GM23338 (cell line): ENCODE measurements at regions not wholly inside any gene's neighbourhood (a gene's known extent, or its start where the extent isn't known, plus 50 kb on each side); places are given as distances from the start of the nearest gene placed in this dataset.
A peak's percentile ranks its signal among the peaks of the same experiment; 100 is the strongest.

Experiments used
- ATAC-seq: fragments of 200-7000 bp; cut with Tn5 transposase; 3 replicates; pipeline ENCODE4 v1.9.1; 2020
- DNase-seq: peaks from one replicate; pipeline ENCODE4 v3.0.0-alpha.2; 2015; ENCODE audit warnings: low spot score
- H2AFZ ChIP-seq: fragments of 200-600 bp; sonication (generic); 2 replicates; pipeline ENCODE4 v1.8.0; 2016; ENCODE audit warnings: antibody characterized with exemption, mild to moderate bottlenecking, moderate library complexity
- H3F3A ChIP-seq: fragments of 200-600 bp; sonication (generic); replicated peaks from 2 replicates; pipeline ENCODE4 v1.8.0; 2017; ENCODE audit warnings: antibody characterized with exemption, mixed run types, low read depth
- H3K27ac ChIP-seq: fragments of 200-600 bp; sonication (generic); 2 replicates; pipeline ENCODE4 v1.6.1; 2016; ENCODE audit warnings: low read depth
- H3K27me3 ChIP-seq: fragments of 200-600 bp; sonication (generic); 2 replicates; pipeline ENCODE4 v1.8.0; 2016; ENCODE audit warnings: mild to moderate bottlenecking, mixed run types, moderate library complexity; ENCODE audit not compliant: insufficient read depth
- H3K36me3 ChIP-seq: fragments of 200-600 bp; sonication (generic); 2 replicates; pipeline ENCODE4 v1.8.0; 2016; ENCODE audit warnings: mild to moderate bottlenecking; ENCODE audit not compliant: insufficient read depth
- H3K4me1 ChIP-seq: fragments of 200-600 bp; sonication (generic); 2 replicates; pipeline ENCODE4 v1.8.0; 2016; ENCODE audit warnings: mild to moderate bottlenecking, moderate library complexity; ENCODE audit not compliant: insufficient read depth
- H3K4me2 ChIP-seq: fragments of 200-600 bp; sonication (generic); 2 replicates; pipeline ENCODE4 v1.7.1; 2017; ENCODE audit warnings: mixed run types
- H3K4me3 ChIP-seq: fragments of 200-600 bp; sonication (generic); 2 replicates; pipeline ENCODE4 v1.6.1; 2016; ENCODE audit warnings: mixed run types
- H3K79me2 ChIP-seq: fragments of 200-600 bp; sonication (generic); replicated peaks from 2 replicates; pipeline ENCODE4 v1.8.0; 2017; ENCODE audit warnings: mild to moderate bottlenecking; ENCODE audit not compliant: insufficient read depth
- H3K9me2 ChIP-seq: fragments of 200-600 bp; sonication (generic); 2 replicates; pipeline ENCODE4 v1.8.0; 2017; ENCODE audit not compliant: insufficient read depth
- H4K20me1 ChIP-seq: fragments of 200-600 bp; sonication (generic); replicated peaks from 2 replicates; pipeline ENCODE4 v1.8.0; 2017; ENCODE audit warnings: mild to moderate bottlenecking; ENCODE audit not compliant: insufficient read depth
- H3K27ac Mint-ChIP-seq: 2 replicates; pipeline ENCODE4 v1.8.0; 2020; ENCODE audit warnings: inconsistent platforms, mild to moderate bottlenecking, moderate library complexity, mixed read lengths
- H3K27me3 Mint-ChIP-seq: 3 replicates; pipeline ENCODE4 v1.8.0; 2022; ENCODE audit warnings: low read depth, mild to moderate bottlenecking, moderate library complexity, mixed read lengths, inconsistent platforms; ENCODE audit not compliant: insufficient read depth, poor library complexity
- H3K36me3 Mint-ChIP-seq: 3 replicates; pipeline ENCODE4 v1.8.0; 2021; ENCODE audit warnings: low read depth, mild to moderate bottlenecking, inconsistent platforms, moderate library complexity, mixed read lengths
- H3K4me1 Mint-ChIP-seq: 3 replicates; pipeline ENCODE4 v1.8.0; 2020; ENCODE audit warnings: mild to moderate bottlenecking, inconsistent platforms, mixed read lengths
- H3K4me3 Mint-ChIP-seq: 3 replicates; pipeline ENCODE4 v1.8.0; 2021; ENCODE audit warnings: moderate library complexity, mild to moderate bottlenecking, inconsistent platforms, mixed read lengths
- H3K9me3 Mint-ChIP-seq: 3 replicates; pipeline ENCODE4 v1.8.0; 2020; ENCODE audit warnings: moderate library complexity, mild to moderate bottlenecking, inconsistent platforms, mixed read lengths
- CREB1 ChIP-seq: fragments of 250-450 bp; sonication (Bioruptor Pico); IDR thresholded peaks from 2 replicates; pipeline ENCODE4 v1.5.0; 2020; ENCODE audit warnings: low read depth, mild to moderate bottlenecking, moderate library complexity
- CTCF ChIP-seq, 2 experiments: fragments of 200-600 bp in 1 of 2; sonication (generic) in 1 of 2; conservative IDR thresholded peaks; 2 replicates each; pipeline versions ENCODE4 v1.5.1 to v1.6.1; 2016 to 2017; ENCODE audit warnings: antibody characterized with exemption in 2 of 2, low read depth in 2 of 2, mild to moderate bottlenecking in 2 of 2, moderate library complexity in 1 of 2
- EZH2 ChIP-seq: fragments of 200-600 bp; sonication (generic); IDR thresholded peaks from one replicate; pipeline ENCODE4 v1.8.0; 2017; ENCODE audit warnings: antibody characterized with exemption, mild to moderate bottlenecking, low read depth; ENCODE audit not compliant: unreplicated experiment
- EZH2phosphoT487 ChIP-seq: fragments of 200-600 bp; sonication (generic); IDR thresholded peaks from one replicate; pipeline ENCODE4 v1.8.1; 2018; ENCODE audit warnings: antibody characterized with exemption; ENCODE audit not compliant: unreplicated experiment
- JUNB ChIP-seq: IDR thresholded peaks from one replicate; pipeline ENCODE4 v1.6.1; 2016; ENCODE audit warnings: antibody characterized with exemption; ENCODE audit not compliant: unreplicated experiment
- NANOG ChIP-seq: IDR thresholded peaks from 2 replicates; pipeline ENCODE4 v1.6.1; 2016; ENCODE audit warnings: antibody characterized with exemption, borderline replicate concordance
- POLR2AphosphoS5 ChIP-seq: IDR thresholded peaks from 2 replicates; pipeline ENCODE4 v1.6.1; 2016; ENCODE audit warnings: antibody characterized with exemption, low read depth
- STAT1 ChIP-seq: IDR thresholded peaks from one replicate; pipeline ENCODE4 v1.6.1; 2016; ENCODE audit warnings: antibody characterized with exemption; ENCODE audit not compliant: unreplicated experiment
- ZNF331 ChIP-seq: fragments of 250-450 bp; sonication (Bioruptor Pico); IDR thresholded peaks from 2 replicates; pipeline ENCODE4 v1.5.0; 2020; ENCODE audit warnings: low read depth, mild to moderate bottlenecking, moderate library complexity
- TF ChIP-seq, protein P1 (sequence below): fragments of 250-450 bp; sonication (Bioruptor Pico); IDR thresholded peaks from 2 replicates; pipeline ENCODE4 v1.5.0; 2020; ENCODE audit warnings: mild to moderate bottlenecking, moderate library complexity
- TF ChIP-seq, protein P2 (sequence below): IDR thresholded peaks from 2 replicates; pipeline ENCODE4 v1.6.1; 2016; ENCODE audit warnings: antibody characterized with exemption

DNA sequence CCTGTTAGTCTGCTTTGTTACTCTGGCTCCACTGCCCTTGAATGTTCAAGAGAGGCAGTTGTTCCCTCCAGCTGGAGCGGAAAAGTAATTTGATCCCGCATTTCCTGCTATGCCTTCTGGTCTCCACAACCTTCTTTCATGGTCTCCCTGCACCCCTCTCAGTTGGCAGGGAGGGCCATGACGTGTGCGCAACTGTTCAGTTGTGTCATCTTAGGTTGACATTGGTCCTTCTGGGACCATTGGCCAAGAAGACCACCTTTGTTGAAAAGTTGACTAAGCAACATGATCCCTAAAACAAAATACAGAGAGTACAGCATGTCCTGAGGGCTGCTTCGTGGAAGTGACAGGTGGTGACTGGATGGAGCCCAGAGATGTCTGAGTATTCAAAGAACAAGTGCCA is 192.5 kb upstream of the TUT7 start:
- no peak overlapping the region for H3K27ac Mint-ChIP-seq

DNA sequence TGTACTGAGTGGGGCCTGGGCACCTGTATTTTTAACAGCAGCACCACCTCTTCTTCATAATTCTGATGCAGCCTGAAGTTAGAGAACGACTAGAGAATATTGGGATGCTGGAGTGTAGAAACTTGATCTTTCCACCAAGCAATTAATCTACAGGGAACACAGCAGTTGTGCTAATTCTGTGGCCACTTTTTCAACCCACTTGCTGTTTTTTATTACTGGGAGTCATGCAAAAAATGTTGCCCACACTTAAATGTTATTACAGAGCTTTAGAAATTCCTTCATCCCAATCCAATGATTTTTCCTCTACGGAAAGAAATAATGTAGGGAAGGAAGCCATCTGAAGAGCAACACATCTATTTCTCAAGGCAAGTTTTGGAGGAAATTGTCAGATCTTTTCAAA is 190.9 kb upstream of the TUT7 start:
- peak overlapping the region; percentile 28 for H2AFZ ChIP-seq
- no peaks in the 10 kb centered on the region for H3F3A ChIP-seq
- H3K36me3 ChIP-seq: no peaks in the 10 kb centered on the region
- Mint-ChIP-seq H3K4me1 (peaks cover 45% of the 10 kb centered on the region), H3K27me3 (peaks cover 2% of the 10 kb centered on the region), H3K9me3 (no peaks in the 10 kb centered on the region; the same call in 2 of the 3 replicates), H3K27ac (no peak overlapping the region), H3K4me3 (no peak overlapping the region), H3K36me3 (no peaks in the 10 kb centered on the region)
- peak overlapping the region; percentile 16; the same call in 1 of the 2 replicates for H3K4me2 ChIP-seq
- no peak overlapping the region for H3K4me3 ChIP-seq
- H3K79me2 ChIP-seq: no peaks in the 10 kb centered on the region
- no peak for ATAC-seq
- H3K9me2 ChIP-seq: peaks cover 25% of the 10 kb centered on the region
- no peaks in the 10 kb centered on the region for H3K27me3 ChIP-seq
- no peak overlapping the region; the same call in 1 of the 2 replicates for H3K27ac ChIP-seq
- DNase-seq: no peak
- no peaks in the 10 kb centered on the region for H4K20me1 ChIP-seq
- H3K4me1 ChIP-seq: peaks cover 46% of the 10 kb centered on the region
- TF ChIP-seq, protein P1, sequence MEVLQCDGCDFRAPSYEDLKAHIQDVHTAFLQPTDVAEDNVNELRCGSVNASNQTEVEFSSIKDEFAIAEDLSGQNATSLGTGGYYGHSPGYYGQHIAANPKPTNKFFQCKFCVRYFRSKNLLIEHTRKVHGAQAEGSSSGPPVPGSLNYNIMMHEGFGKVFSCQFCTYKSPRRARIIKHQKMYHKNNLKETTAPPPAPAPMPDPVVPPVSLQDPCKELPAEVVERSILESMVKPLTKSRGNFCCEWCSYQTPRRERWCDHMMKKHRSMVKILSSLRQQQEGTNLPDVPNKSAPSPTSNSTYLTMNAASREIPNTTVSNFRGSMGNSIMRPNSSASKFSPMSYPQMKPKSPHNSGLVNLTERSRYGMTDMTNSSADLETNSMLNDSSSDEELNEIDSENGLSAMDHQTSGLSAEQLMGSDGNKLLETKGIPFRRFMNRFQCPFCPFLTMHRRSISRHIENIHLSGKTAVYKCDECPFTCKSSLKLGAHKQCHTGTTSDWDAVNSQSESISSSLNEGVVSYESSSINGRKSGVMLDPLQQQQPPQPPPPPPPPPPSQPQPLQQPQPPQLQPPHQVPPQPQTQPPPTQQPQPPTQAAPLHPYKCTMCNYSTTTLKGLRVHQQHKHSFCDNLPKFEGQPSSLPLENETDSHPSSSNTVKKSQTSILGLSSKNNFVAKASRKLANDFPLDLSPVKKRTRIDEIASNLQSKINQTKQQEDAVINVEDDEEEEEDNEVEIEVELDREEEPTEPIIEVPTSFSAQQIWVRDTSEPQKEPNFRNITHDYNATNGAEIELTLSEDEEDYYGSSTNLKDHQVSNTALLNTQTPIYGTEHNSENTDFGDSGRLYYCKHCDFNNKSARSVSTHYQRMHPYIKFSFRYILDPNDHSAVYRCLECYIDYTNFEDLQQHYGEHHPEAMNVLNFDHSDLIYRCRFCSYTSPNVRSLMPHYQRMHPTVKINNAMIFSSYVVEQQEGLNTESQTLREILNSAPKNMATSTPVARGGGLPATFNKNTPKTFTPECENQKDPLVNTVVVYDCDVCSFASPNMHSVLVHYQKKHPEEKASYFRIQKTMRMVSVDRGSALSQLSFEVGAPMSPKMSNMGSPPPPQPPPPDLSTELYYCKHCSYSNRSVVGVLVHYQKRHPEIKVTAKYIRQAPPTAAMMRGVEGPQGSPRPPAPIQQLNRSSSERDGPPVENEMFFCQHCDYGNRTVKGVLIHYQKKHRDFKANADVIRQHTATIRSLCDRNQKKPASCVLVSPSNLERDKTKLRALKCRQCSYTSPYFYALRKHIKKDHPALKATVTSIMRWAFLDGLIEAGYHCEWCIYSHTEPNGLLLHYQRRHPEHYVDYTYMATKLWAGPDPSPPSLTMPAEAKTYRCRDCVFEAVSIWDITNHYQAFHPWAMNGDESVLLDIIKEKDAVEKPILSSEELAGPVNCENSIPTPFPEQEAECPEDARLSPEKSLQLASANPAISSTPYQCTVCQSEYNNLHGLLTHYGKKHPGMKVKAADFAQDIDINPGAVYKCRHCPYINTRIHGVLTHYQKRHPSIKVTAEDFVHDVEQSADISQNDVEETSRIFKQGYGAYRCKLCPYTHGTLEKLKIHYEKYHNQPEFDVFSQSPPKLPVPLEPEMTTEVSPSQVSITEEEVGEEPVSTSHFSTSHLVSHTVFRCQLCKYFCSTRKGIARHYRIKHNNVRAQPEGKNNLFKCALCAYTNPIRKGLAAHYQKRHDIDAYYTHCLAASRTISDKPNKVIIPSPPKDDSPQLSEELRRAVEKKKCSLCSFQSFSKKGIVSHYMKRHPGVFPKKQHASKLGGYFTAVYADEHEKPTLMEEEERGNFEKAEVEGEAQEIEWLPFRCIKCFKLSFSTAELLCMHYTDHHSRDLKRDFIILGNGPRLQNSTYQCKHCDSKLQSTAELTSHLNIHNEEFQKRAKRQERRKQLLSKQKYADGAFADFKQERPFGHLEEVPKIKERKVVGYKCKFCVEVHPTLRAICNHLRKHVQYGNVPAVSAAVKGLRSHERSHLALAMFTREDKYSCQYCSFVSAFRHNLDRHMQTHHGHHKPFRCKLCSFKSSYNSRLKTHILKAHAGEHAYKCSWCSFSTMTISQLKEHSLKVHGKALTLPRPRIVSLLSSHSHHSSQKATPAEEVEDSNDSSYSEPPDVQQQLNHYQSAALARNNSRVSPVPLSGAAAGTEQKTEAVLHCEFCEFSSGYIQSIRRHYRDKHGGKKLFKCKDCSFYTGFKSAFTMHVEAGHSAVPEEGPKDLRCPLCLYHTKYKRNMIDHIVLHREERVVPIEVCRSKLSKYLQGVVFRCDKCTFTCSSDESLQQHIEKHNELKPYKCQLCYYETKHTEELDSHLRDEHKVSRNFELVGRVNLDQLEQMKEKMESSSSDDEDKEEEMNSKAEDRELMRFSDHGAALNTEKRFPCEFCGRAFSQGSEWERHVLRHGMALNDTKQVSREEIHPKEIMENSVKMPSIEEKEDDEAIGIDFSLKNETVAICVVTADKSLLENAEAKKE (CRISPR knock-in tag): no peak
- TF ChIP-seq EZH2: no peak
- no peak for TF ChIP-seq STAT1
- TF ChIP-seq CTCF (conservative IDR thresholded peaks at IDR 0.05; ENCODE audit: low read depth in 2 of 2): no peak
- no peak for TF ChIP-seq JUNB
- no peak for TF ChIP-seq POLR2AphosphoS5
- no peak for TF ChIP-seq CREB1 (CRISPR knock-in tag)
- TF ChIP-seq, protein P2, sequence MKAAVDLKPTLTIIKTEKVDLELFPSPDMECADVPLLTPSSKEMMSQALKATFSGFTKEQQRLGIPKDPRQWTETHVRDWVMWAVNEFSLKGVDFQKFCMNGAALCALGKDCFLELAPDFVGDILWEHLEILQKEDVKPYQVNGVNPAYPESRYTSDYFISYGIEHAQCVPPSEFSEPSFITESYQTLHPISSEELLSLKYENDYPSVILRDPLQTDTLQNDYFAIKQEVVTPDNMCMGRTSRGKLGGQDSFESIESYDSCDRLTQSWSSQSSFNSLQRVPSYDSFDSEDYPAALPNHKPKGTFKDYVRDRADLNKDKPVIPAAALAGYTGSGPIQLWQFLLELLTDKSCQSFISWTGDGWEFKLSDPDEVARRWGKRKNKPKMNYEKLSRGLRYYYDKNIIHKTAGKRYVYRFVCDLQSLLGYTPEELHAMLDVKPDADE: no peak
- TF ChIP-seq ZNF331 (CRISPR knock-in tag): no peak
- no peak for TF ChIP-seq NANOG

More for the DNA sequence above, 192.5 kb upstream of the TUT7 start:
- peaks cover 46% of the 10 kb centered on the region for H3K4me1 Mint-ChIP-seq
- Histone ChIP-seq H3K9me2 (peaks cover 25% of the 10 kb centered on the region), H3K4me1 (peaks cover 44% of the 10 kb centered on the region), H3K4me3 (no peak overlapping the region; the same call in 1 of the 2 replicates), H3K4me2 (peak overlapping the region; percentile 67), H3F3A (no peaks in the 10 kb centered on the region), H2AFZ (peak overlapping the region; percentile 33; the same call in 1 of the 2 replicates), H3K27me3 (no peaks in the 10 kb centered on the region), H4K20me1 (no peaks in the 10 kb centered on the region), H3K79me2 (no peaks in the 10 kb centered on the region), H3K36me3 (no peaks in the 10 kb centered on the region), H3K27ac (no peak overlapping the region)
- H3K36me3 Mint-ChIP-seq: no peaks in the 10 kb centered on the region
- no peak for TF ChIP-seq EZH2phosphoT487
- TF ChIP-seq, protein P2: peak; percentile 60
- ATAC-seq (no peak), DNase-seq (peak; percentile 21)
- no peaks in the 10 kb centered on the region; the same call in 2 of the 3 replicates for H3K9me3 Mint-ChIP-seq
- H3K4me3 Mint-ChIP-seq: no peak overlapping the region; the same call in 2 of the 3 replicates
- H3K27me3 Mint-ChIP-seq: peaks cover 2% of the 10 kb centered on the region
